T-helper 9 cell (primary cell): ENCODE measurements at regions not wholly inside any gene's neighbourhood (a gene's known extent, or its start where the extent isn't known, plus 50 kb on each side); places are given as distances from the start of the nearest gene placed in this dataset.
"Not testable (repeated sequence)": the region's sequence is repeated elsewhere in the genome, so short reads cannot be mapped to it uniquely, and the experiment has no call there.

Experiments
- DNase-seq: peaks from one replicate; pipeline ENCODE4 v3.0.0-alpha.2; 2020

DNA sequence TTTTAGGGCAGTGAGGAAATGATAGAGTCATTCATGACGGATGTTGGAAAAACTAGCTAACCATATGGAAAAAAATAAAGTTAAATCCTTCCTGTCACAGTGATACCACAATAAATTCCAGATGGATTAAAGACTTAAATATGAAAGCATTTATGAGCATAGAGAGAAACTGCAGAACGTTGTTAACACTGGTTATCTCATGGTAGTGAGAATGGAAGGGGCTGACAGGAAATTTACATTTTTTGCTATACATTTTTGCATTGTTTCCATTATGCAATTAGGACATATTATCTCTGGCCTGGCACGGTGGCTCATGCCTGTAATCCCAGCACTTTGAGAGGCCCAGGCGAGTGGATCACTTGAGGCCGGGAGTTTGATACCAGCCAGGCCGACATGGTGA, 130.5 kb upstream of the VOPP1 start:
- DNase-seq = not testable (repeated sequence)

DNA sequence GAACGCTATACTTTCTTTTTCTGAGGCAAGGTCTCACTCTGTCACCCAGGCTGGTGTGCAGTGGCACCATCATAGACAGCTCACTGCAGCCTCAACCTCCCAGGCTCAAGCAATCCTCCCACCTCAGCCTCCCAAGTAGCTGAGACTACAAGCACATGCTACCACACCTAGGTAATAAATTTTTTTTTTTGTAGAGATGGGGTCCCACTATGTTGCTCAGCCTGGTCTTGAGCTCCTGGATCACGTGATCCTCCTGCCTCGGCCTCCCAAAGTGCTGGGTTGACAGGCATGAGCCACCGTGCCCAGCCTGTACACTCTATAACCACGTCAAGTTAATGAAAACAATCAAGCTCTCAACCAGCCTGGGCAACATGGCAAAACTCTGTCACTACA, 127.1 kb upstream of the VOPP1 start:
- DNase-seq = not testable (repeated sequence)

DNA sequence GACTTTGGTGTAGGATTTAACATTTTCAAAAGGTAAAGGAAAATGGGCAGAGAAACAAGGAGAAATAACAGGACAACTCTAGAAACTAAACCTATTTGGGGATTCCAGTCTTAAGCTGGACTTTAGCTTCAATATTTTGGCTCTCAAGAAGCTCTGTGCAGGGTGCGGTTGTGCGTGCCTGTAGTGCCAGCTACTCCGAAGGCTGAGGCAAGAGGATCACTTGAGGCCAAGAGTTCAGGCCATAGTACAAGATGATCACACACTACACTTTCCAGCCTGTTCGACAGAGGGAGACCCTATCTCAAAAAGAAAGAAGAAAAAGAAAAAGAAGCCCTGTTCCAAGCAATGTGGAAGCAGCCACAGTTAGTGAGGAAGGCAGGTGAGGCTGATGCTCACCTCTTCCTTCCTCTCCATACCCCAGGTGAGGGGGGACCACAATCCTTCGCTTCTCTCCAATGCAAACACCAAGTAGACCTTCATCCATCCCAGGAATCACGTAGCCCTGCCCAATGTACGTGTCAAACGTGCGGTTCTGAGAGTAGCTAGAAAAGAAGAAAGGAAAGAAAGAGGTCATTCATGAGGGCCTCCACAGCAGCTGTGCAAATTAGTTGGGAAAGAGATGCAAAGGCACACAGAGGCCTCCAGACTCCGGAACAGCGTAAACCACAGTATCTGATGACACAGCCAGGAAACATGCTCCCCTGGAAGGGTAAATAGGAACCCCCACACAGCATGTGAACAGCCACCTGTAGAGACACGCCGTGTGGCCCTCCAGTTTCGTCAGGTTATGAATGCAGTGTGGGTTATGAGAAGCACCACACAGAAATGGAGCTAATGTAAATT, 126.5 kb upstream of the VOPP1 start:
- not testable (repeated sequence) for DNase-seq

DNA sequence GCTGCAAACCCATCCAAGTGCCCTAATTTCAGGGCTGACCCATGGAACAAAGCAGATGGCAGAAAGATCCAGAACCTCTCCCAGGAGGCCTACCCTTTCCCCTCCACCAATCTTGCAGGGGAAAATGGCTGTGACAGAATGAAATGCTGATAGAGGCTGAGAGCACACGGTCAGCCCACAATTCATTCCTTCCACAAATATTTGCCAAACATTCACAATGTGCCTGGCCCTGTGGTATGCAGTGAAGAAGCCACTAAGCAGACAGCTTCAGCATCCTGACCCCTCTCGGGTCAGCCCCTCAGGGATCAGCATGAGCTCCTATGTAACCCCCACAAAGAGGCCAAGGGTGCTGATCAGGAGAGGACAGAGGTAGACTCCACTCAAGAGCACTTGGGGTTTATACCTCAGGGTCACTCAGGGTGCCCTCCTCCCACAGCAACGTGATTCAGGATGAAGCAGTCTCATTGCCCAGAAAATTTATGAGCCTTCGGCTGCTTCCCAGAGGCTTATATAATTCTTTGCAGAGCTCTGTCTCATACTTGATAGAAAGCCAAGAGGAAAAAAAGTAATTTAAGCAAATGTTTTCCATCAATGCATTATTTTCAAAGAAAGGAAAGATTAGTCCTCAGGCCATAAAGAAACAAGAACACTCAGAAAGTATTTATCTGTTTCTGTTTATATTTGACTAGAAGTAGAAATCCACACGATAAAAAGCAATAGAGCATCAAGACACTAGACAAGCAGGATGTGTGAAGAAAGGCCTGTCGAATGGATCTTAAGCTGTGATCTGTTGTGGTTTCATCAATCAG, 123.8 kb upstream of the VOPP1 start:
- not testable (repeated sequence) for DNase-seq

DNA sequence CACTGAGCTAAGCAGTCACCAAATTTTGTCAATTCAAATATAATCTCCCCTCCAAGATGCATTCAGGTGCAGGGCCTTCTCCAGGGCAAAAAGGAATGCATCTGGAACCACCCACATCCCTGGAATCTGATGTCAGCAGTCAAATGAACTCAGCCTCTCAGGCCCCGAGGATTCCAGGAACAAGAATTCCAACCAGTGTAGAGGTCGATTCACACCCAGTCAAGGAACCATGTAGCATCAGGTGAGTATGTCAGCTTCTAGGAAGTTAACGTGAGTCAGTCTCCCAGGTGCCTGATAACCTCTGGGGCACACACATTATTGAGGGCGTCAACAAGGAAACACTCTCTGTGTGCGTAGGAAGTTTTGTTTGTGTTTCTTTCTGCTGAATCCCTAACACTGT, 122.2 kb upstream of the VOPP1 start:
- DNase-seq = not testable (repeated sequence)

DNA sequence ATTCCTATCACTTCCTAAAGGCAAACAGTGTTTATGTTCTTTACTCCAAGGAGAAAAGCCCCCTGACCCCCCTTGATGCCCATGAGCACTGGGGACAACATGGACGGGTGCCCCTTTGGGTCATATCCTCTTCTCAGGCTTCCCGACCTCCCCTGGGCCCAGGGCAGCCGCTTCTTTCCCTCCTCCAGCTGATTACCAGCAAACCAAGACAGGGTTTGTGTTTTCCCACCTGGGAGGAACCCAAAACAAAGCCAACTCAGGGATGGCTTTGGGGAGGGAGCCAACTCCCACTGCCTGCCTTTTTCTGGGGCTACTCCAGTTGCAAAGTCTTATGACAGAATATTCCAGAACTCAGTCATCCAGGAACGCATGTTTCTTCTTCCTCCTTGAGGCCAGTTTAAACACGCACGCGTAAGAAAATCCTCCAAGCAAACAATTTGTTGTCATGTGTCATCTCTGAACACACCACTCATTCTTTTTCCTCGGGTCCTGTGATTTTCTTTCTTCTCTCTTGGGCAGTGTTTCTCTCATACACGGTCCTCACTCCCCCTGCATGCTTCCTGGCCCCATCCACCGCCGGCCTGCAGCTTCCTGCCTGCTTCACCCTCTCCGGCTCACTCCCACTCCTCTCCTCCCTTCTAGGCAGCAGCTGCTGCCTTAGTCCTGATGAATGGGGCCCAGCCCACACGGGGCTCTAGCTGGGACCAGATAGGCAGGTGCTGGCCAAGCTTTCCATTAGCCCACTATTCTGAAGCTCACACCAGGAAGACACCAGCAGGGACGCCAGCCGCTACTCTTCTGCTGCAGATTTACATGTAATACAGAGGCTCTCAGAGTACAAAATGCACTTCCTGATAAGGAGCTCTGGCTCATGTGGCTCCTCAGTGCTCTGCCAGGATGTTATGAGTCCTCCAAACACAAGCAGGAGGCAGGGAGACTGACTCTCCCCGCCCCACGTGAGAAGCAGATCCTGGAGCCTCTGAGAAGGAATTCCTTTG, 116.7 kb upstream of the VOPP1 start:
- not testable (repeated sequence) for DNase-seq

DNA sequence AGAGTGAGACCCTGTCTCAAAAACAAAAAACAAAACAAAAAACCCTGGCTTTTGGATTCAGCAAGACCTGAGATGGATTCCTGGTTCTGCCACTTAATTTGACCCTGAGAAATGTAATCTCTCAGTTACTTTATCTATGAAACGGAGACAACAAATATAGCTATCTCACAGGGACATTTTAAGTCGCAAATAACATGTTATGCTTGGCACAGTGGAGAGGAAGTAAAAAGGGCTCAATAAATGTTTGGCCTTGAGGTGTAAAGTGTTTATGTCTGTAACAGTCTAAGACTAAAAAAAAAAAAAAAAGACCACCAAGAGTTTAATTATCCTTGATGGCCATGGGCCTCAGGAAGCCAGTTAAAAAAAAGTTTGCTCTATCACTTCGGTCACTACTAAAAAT, 116.0 kb upstream of the VOPP1 start:
- not testable (repeated sequence) for DNase-seq

DNA sequence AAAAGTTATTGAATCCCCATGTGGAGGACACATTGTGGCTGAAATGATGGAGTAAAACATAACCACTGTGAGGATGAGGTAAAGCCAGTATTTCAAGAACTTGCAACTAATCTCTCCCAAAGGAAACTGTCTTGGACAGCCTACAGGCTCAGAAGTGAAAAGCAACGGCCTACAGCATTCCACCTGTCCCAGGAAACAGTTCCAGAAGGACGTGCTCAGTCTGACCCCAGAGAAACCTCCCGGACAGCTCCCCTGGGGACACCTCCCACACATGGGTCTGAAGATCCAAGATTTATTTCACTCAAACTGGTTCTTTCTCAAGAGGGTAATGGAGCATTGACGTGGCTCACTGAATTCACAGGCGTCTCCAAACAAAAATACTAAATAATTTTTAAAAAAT, 115.0 kb upstream of the VOPP1 start:
- not testable (repeated sequence) for DNase-seq

DNA sequence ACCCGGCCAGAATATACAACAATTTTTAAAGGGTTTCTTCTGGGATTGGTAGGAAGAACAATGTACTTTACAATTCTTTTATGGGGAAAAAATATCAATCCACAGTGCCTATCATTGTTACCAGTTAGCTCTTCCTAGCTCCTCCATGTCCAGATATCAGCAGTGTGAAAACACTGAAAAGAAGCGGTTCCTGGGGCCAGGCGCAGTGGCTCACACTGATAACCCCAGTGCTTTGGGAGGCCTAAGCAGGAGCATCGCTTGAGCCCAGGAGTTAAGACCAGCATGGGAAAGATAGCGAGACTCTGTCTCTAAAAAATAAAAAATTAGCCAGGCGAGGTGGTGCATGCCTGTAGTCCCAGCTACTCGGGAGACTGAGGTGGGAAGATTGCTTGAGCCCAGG, 114.5 kb upstream of the VOPP1 start:
- not testable (repeated sequence) for DNase-seq

DNA sequence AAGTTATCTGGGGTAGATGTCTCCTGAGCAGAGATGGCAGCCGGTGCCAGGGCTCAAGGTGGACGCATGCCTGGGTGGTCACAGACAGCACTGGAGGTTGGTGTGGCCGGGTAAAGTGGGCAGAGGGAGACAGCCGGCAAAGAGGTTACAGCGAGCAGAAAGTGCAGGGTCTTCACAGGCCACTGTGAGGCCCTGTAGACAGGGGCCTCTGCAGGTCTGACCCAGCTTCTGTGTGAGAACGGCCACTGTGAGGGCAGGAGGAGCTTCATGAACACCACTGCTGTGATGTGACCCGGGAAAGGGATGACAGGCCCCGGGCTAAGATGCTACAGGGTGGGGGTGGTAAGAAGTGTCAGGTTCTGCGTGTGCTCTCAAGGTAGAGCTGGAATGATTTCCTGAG, 111.2 kb upstream of the VOPP1 start:
- not testable (repeated sequence) for DNase-seq

DNA sequence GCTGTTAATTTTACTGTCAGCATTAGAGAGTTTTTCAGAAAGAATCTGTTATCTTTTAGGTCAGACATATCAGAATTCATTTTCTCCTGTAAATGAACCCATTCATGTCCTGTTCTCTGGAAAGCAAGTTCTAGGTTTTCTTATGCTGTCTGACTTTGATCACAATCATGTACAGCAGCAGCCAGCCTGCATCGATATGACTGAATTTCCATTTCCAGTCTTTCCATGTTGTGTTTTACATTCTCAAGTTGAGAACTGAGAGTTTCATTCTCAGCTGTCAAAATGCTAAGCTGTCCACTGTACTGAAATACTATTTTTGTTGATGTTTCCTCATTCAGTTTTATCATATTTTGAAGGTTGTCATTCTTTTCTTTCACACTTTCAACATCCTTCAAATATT, 103.3 kb upstream of the VOPP1 start:
- not testable (repeated sequence) for DNase-seq

DNA sequence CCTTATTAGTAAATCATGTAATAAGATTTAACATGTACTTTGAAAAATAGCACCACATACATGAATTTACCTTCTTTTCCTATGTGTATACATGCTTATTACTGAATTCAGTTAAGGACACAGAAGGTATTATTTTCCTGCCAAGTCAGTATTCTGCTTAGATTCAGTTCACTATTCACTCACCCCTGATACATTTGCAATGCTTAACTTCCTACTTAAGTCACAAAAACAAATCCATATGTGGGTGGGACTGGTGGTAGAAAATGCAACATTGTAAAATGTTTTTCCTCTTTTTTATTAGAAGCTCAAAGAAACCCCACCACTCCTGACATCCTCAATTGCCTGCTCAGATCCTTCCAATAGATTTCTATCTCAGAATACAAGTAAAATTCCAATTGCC, 101.2 kb upstream of the VOPP1 start:
- not testable (repeated sequence) for DNase-seq

DNA sequence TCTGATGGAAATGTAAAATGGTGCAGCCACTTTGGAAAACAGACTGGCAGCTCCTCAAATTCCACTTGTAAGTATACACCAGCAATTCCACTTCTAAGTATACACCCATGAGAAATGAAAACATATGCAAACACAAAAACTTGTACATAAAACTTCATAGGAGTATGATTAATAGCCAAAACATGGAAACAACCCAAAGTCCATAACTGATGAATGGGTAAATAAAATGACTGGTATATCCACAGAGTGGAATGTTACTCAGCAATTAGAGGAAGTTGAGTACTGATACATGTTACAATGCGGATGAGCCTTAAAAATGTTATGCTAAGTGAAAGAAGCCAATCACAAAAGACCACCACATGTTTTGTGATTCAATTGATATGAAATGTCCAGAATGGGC, 99.8 kb upstream of the VOPP1 start:
- not testable (repeated sequence) for DNase-seq

DNA sequence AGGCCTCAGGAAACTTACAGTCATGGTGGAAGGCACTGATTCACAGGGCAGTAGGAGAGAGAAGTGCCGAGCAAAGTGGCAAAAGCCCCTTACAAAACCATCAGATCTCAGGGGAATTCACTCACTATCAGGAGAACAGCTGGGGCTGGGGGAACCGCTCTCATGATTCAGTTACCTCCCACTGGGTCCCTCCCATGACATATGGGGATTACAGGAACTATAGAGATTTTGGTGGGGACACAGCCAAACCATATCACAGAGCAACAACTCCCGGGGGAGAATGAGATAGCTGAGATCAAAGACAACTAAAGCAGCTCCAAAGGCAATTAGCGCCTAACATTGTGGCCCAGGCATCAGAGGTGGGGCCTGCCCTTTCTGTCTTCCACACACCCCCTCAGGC, 85.4 kb upstream of the VOPP1 start:
- no peak for DNase-seq

DNA sequence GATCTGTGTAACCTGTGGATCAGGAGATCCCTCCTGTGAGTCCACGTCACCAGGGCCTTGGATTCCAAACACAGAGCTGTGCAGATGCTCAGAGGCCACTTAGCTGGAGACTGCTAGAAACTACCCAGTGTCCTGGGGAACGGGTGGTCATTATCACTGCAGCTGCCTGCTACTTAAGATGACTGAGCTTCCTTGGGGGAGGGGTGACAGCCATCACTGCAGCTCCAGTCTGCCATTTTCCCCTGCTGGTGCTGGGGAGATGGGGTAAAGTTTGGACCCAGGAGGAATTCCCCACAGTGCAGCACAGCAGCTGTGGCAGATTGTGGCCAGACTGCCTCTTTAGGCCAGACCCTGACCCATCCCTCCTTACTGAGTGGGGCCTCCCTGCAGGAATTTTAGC, 78.8 kb upstream of the VOPP1 start:
- no peak for DNase-seq

DNA sequence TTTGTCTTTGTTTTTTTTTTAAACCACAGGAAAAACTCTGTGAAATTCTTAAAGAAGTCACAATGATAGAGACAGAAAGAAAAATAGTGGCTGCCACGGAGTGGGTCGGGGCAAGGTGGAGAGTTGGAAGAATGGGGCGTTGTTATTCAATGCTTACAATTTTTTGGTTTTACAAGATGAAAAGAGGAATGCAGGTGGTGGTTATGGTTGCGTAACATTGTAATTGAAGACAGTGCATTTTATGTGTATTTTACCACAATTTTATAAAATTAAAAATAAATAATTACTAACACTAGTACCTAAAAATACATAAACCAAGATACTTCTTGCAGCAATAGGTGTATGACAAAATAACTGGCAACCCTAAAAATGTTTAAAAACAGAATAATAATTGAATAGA, 76.9 kb upstream of the VOPP1 start:
- DNase-seq = no peak

DNA sequence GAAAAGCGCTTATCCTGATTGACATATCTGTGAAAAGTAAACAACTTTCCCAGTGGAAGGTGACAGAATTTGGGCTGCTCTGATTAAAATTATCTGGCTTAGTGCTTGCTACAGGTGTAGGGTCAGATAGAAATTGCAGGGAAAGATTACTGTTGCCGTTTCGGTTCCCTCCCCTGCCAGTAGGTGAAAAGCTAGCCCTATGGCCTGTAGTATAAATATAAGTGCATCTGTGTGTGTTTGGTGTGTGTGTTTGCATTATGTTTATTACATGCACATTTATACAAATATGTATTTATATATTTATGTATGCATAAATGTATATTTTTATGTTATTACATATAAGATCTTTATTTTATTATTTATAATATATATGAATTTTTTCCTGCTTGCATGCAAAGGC, 72.3 kb upstream of the VOPP1 start:
- no peak for DNase-seq

DNA sequence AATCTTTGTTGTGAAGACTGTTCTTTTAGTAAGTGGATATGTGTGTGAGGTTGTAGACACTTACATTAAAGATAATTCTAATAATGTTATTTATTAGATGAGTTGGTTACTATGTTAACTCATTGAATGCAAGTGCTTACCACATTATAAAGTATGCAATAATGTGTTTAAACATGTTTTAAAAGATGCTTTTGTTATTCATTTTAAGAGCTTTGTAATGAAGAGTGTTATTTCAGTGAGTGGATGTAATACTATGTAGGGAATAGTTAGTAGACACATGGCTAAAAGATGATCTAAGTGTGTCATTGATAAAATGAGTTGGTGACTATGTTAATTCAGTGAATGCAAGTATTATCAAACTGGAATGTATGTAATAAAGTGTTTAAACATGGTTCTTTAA, 70.0 kb upstream of the VOPP1 start:
- no peak for DNase-seq

DNA sequence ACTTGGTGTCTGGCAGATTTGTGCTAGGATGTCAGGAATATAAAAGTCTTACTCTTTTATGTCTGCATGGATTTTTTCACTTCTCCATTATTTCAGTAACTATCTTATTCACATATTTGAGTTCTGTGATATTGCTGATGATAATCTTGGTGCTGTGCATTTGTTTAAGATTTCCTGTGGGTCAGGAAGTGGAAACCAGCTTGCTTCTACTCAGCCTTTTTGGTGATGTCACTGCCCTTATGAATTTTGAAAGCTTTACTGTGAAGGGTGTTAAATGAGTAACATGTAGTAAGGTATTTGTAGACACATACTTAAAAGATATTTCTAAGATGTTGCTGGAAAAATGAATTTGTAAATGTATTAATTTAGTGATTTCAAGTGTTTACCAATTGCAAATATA, 69.5 kb upstream of the VOPP1 start:
- DNase-seq = no peak

DNA sequence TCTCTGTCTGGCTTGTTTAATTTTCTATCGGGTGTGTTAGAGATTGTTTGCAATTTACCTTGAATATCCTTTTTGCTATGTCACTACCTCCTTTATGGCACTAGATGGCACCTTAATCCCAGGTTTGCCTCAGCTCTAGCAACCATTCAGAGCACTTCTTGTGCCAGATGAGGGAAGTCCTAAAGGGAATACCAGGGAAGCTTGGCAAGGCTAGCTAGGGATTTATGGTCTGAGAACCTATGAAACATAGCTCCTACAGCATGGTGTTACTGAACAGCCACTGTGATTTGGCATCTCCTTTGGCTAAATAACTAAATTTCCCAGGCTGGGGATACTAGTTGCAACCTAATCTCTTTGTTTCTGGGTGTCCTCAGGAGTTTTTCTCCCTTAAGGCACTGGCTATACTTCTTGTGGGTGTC, 69.0 kb upstream of the VOPP1 start:
- DNase-seq = peak; percentile 6

DNA sequence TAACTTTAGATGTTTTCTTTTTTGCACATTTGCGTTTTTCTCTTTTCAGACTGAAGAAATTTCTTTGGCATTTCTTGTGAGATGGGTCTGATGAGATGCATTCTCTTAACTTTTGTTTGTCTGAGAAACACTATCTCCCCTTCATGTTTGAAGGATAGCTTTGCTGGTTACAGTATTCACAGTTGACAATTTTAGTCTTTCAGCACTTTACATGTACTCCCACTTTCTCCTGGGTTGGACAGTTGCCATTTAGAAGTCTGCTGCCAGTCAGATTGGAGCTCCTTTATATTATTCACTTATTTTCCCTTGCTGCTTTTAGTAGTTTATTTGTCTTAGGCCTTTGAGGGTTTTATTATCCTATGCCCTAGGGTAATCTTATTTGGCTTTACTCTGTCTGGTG, 67.3 kb upstream of the VOPP1 start:
- no peak for DNase-seq

DNA sequence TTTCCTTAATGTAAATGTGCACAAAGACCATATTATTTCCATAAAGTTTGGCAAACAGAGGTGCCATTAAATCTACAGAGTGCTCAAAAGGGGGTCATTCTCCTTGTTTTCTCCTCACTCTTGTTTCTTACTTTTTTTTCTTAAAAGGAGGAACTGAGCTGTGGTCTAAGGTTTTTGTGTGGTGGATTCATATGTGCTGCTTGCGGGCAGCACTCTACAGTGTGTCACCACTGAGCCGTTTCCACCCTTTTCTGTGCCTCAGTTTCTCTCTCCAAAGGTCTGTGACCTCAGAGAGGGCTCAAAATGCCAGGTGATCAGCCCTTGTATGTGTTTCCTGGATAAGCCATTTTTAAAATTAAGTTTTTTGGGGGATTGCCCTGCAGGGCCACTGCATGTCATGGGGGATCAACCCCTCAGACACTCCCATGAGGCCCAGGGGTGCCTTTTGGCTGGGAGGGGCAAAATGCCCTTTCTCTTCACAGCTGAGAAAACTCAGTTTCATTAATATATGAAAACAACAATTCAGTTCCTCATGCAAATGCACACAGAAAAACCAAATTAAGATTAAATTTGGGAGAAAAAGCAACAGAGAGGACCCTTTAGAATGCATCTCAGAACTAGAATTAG, 56.9 kb upstream of the VOPP1 start:
- no peak for DNase-seq
